HCT116 (cell line): ENCODE measurements at regions not wholly inside any gene's neighbourhood (a gene's known extent, or its start where the extent isn't known, plus 50 kb on each side); places are given as distances from the start of the nearest gene placed in this dataset.

Experiments used
- ATAC-seq: fragments of 200-7000 bp; cut with Tn5 transposase; 2 replicates; pipeline ENCODE4 v1.9.1; 2020; ENCODE audit warnings: mild to moderate bottlenecking, moderate library complexity
- BruUV-seq: library from RNA; stranded (reverse); fragments of 400-500 nt; replicated peaks from 2 replicates; lab custom pipeline; 2021; lab: Mats Ljungman, UMichigan
- CTCF ChIA-PET: fragments of 300-600 bp; sonication (Branson Sonifier 250); formaldehyde crosslinking; loops from one replicate; lab custom pipeline; 2021; ENCODE audit warnings: antibody characterized with exemption; lab: Charles Lee
- POLR2A ChIA-PET: fragments of 300-600, 350-600 bp; sonication (Branson Sonifier 250); formaldehyde crosslinking; loops from one replicate; lab custom pipeline; 2021; ENCODE audit warnings: antibody characterized with exemption; lab: Charles Lee
- RAD21 ChIA-PET, 2 experiments: fragments of 300-600 bp; sonication (Branson Sonifier 250); formaldehyde crosslinking; loops; one replicate each; lab custom pipeline; 2023; ENCODE audit warnings: low total read pairs in 2 of 2; ENCODE audit not compliant: uncharacterized antibody in 2 of 2, unreplicated experiment in 2 of 2, low non-redundant PET in 1 of 2; lab: Charles Lee
- DNase-seq: peaks from one replicate; pipeline ENCODE4 v3.0.0-alpha.2; 2010; ENCODE audit warnings: low read depth, low spot score
- H2AFZ ChIP-seq: fragments of 200-600 bp; shearing (Covaris generic), sonication (generic); 2 replicates; pipeline ENCODE4 v1.6.1; 2017; ENCODE audit warnings: low read depth, mixed run types, mixed read lengths, antibody characterized with exemption, low read length; ENCODE audit not compliant: poor library complexity, severe bottlenecking
- H3K27ac ChIP-seq: 2 replicates; pipeline ENCODE4 v1.5.1; 2012; ENCODE audit warnings: low read depth, low read length
- H3K27me3 ChIP-seq: fragments of 200-600 bp; sonication (generic); 2 replicates; pipeline ENCODE4 v1.6.1; 2016; ENCODE audit warnings: mixed run types, low read length, mixed read lengths; ENCODE audit not compliant: insufficient read depth
- H3K36me3 ChIP-seq, 2 experiments: fragments of 200-500 bp in 1 of 2; fragments of 200-600 bp in 1 of 2; sonication (Bioruptor generic) in 1 of 2; sonication (generic) in 1 of 2; 2 replicates each; pipeline versions ENCODE4 v1.5.1 to v1.6.1; 2014 to 2016; ENCODE audit warnings: low read length in 2 of 2, inconsistent platforms in 1 of 2, mixed read lengths in 1 of 2, mixed run types in 1 of 2; ENCODE audit not compliant: insufficient read depth in 2 of 2, control insufficient read depth in 1 of 2
- H3K4me1 ChIP-seq, 2 experiments: fragments of 200-600 bp in 1 of 2; sonication (generic) in 1 of 2; 2 replicates each; pipeline versions ENCODE4 v1.5.1 to v1.6.1; 2012 to 2017; ENCODE audit warnings: low read length in 2 of 2, inconsistent platforms in 1 of 2, mild to moderate bottlenecking in 1 of 2, mixed read lengths in 1 of 2, mixed run types in 1 of 2, moderate library complexity in 1 of 2; ENCODE audit not compliant: insufficient read depth in 2 of 2, control insufficient read depth in 1 of 2
- H3K4me2 ChIP-seq: fragments of 200-600 bp; sonication (generic); 2 replicates; pipeline ENCODE4 v1.6.1; 2017; ENCODE audit warnings: mixed run types, low read length, mixed read lengths
- H3K4me3 ChIP-seq, 2 experiments: fragments of 200-600 bp in 1 of 2; sonication (generic) in 1 of 2; replicated peaks in 1 of 2; 2 replicates each; pipeline ENCODE4 v1.5.1; 2011 to 2016; ENCODE audit warnings: low read length in 2 of 2, control low read depth in 1 of 2, low read depth in 1 of 2, mild to moderate bottlenecking in 1 of 2, mixed read lengths in 1 of 2, mixed run types in 1 of 2
- H3K79me2 ChIP-seq: fragments of 200-600 bp; sonication (generic); 2 replicates; pipeline ENCODE4 v1.6.1; 2017; ENCODE audit warnings: mild to moderate bottlenecking, mixed run types, low read length, moderate library complexity, mixed read lengths; ENCODE audit not compliant: insufficient read depth
- H3K9ac ChIP-seq: fragments of 200-600 bp; sonication (generic); 2 replicates; pipeline ENCODE4 v1.6.1; 2016; ENCODE audit warnings: low read length, mixed read lengths
- H3K9me2 ChIP-seq: fragments of 200-600 bp; sonication (generic), shearing (Covaris generic); 2 replicates; pipeline ENCODE4 v1.6.1; 2017; ENCODE audit warnings: mixed run types, mild to moderate bottlenecking, moderate library complexity; ENCODE audit not compliant: insufficient read depth
- H3K9me3 ChIP-seq, 2 experiments: fragments of 200-500 bp in 1 of 2; fragments of 200-600 bp in 1 of 2; sonication (Bioruptor generic) in 1 of 2; sonication (generic) in 1 of 2; 2 replicates each; pipeline ENCODE4 v1.6.1; 2014 to 2017; ENCODE audit warnings: low read length in 2 of 2, mixed read lengths in 2 of 2, inconsistent platforms in 1 of 2, low read depth in 1 of 2, mild to moderate bottlenecking in 1 of 2, mixed run types in 1 of 2, moderate library complexity in 1 of 2; ENCODE audit not compliant: control insufficient read depth in 1 of 2, insufficient read depth in 1 of 2
- H4K20me1 ChIP-seq: fragments of 200-600 bp; sonication (generic), shearing (Covaris generic); 2 replicates; pipeline ENCODE4 v1.6.1; 2017; ENCODE audit warnings: mixed run types, mild to moderate bottlenecking, moderate library complexity; ENCODE audit not compliant: insufficient read depth
- CBX3 ChIP-seq: IDR thresholded peaks from 2 replicates; pipeline ENCODE4 v1.6.1; 2012; ENCODE audit warnings: low read depth
- EZH2 ChIP-seq: fragments of 200-600 bp; sonication (generic); IDR thresholded peaks from 2 replicates; pipeline ENCODE4 v1.6.1; 2017; ENCODE audit warnings: antibody characterized with exemption, mixed run types
- FOSL1 ChIP-seq: IDR thresholded peaks from 2 replicates; pipeline ENCODE4 v1.6.1; 2012; ENCODE audit warnings: low read depth
- POLR2A ChIP-seq: IDR thresholded peaks from 2 replicates; pipeline ENCODE4 v1.7.0; 2011; ENCODE audit warnings: borderline replicate concordance; ENCODE audit not compliant: insufficient read depth, insufficient read length; ENCODE audit errors: extremely low read depth
- POLR2AphosphoS5 ChIP-seq: IDR thresholded peaks from 2 replicates; pipeline ENCODE4 v1.6.1; 2011; ENCODE audit warnings: mild to moderate bottlenecking, low read depth, low read length, moderate library complexity
- RAD21 ChIP-seq: IDR thresholded peaks from 2 replicates; pipeline ENCODE4 v1.6.1; 2012; ENCODE audit warnings: low read depth, mild to moderate bottlenecking
- SIN3A ChIP-seq: IDR thresholded peaks from 2 replicates; pipeline ENCODE4 v1.6.1; 2012; ENCODE audit warnings: low read depth
- SP1 ChIP-seq: IDR thresholded peaks from 2 replicates; pipeline ENCODE4 v1.6.1; 2012; ENCODE audit warnings: low read depth
- SRF ChIP-seq: IDR thresholded peaks from 2 replicates; pipeline ENCODE4 v1.6.1; 2012; ENCODE audit warnings: low read depth
- YY1 ChIP-seq: IDR thresholded peaks from 2 replicates; pipeline ENCODE4 v1.6.1; 2011; ENCODE audit warnings: low read length, low read depth, moderate library complexity, mild to moderate bottlenecking; ENCODE audit not compliant: insufficient replicate concordance; ENCODE audit errors: extremely low read depth
- ZFX ChIP-seq: fragments of 450-650 bp; IDR thresholded peaks from 2 replicates; pipeline ENCODE4 v1.6.1; 2017
- intact Hi-C: fragments of 100-400 bp; cut with micrococcal nuclease; formaldehyde crosslinking; loops from 2 replicates; pipeline ENCODE4 v1.10.0; 2022
- TF ChIP-seq, protein P1 (sequence below): IDR thresholded peaks from 2 replicates; pipeline ENCODE4 v1.6.1; 2012
- TF ChIP-seq, protein P2 (sequence below): IDR thresholded peaks from 2 replicates; pipeline ENCODE4 v1.6.1; 2012; ENCODE audit warnings: low read depth
- TF ChIP-seq, protein P3 (sequence below): IDR thresholded peaks from 2 replicates; pipeline ENCODE4 v1.6.1; 2012

DNA sequence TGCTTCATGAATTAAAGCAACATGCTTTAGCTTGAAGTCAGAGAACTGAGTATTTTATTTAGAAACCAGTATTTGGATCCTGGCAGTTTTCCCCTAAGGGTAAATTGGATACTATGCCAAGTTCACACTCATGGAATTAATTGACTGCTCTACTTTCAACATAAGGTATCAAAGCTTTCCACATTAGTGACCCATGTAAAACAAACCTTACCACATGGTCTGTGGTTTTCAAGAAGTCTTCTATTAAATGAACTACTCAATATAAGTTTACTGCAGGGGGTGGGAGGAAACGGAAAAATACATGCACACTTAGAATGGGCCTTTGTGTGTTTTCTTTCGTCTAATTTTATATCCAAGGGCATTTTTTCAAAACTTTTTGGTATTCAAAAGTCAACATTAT lies 232.0 kb upstream of the FBXL7 start:
- no peak for ATAC-seq
- intact Hi-C loops = no loop called here

DNA sequence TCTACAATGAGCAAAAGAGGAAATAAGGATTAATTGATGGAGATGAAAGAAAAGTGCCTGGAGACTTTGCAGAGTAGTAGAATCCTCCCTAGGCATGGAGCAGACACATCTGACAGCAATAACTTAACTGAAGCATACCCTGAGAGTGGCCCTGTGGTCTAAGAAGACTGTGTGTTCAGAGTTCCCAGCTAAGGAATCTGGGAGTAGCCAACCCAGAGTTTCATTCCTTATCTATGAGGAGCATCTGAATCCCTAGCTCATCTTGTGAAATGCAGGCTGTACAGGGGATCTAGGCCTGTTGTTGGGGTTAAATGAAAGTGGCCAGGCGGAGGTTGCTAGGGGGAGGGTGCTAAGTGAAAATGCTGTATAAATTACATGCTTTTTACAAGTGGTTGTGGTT lies 233.1 kb upstream of the FBXL7 start:
- H3K27me3 ChIP-seq = no peaks in the 10 kb centered on the region
- H3K79me2 ChIP-seq = no peaks in the 10 kb centered on the region
- H3K9me3 ChIP-seq = peaks cover 12 to 32% of the 10 kb centered on the region in 2 experiments; a peak in 3 of 4 replicates
- H3K9ac ChIP-seq = no peak overlapping the region
- no peak overlapping the region for H3K27ac ChIP-seq
- H2AFZ ChIP-seq = no peak overlapping the region
- no TSS peak for BruUV-seq
- no peaks in the 10 kb centered on the region for H3K4me1 ChIP-seq
- no peak for ATAC-seq
- TF ChIP-seq YY1 = no peak
- TF ChIP-seq POLR2A = no peak
- no peak for TF ChIP-seq CBX3
- no peak for TF ChIP-seq SRF
- TF ChIP-seq POLR2AphosphoS5 = no peak
- no peak for TF ChIP-seq EZH2
- no peak for TF ChIP-seq ZFX
- TF ChIP-seq FOSL1 = no peak
- no peak for TF ChIP-seq RAD21
- TF ChIP-seq, protein P1, sequence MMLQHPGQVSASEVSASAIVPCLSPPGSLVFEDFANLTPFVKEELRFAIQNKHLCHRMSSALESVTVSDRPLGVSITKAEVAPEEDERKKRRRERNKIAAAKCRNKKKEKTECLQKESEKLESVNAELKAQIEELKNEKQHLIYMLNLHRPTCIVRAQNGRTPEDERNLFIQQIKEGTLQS = no peak
- no peak for TF ChIP-seq SIN3A
- TF ChIP-seq SP1 = no peak
- TF ChIP-seq, protein P2, sequence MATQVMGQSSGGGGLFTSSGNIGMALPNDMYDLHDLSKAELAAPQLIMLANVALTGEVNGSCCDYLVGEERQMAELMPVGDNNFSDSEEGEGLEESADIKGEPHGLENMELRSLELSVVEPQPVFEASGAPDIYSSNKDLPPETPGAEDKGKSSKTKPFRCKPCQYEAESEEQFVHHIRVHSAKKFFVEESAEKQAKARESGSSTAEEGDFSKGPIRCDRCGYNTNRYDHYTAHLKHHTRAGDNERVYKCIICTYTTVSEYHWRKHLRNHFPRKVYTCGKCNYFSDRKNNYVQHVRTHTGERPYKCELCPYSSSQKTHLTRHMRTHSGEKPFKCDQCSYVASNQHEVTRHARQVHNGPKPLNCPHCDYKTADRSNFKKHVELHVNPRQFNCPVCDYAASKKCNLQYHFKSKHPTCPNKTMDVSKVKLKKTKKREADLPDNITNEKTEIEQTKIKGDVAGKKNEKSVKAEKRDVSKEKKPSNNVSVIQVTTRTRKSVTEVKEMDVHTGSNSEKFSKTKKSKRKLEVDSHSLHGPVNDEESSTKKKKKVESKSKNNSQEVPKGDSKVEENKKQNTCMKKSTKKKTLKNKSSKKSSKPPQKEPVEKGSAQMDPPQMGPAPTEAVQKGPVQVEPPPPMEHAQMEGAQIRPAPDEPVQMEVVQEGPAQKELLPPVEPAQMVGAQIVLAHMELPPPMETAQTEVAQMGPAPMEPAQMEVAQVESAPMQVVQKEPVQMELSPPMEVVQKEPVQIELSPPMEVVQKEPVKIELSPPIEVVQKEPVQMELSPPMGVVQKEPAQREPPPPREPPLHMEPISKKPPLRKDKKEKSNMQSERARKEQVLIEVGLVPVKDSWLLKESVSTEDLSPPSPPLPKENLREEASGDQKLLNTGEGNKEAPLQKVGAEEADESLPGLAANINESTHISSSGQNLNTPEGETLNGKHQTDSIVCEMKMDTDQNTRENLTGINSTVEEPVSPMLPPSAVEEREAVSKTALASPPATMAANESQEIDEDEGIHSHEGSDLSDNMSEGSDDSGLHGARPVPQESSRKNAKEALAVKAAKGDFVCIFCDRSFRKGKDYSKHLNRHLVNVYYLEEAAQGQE = no peak
- H3K9me2 ChIP-seq = no peaks in the 10 kb centered on the region
- no peak for DNase-seq
- ChIA-PET RAD21 (no interaction called here), POLR2A (no interaction called here), CTCF (no interaction called here)
- H3K4me3 ChIP-seq = no peak overlapping the region
- H4K20me1 ChIP-seq = no peaks in the 10 kb centered on the region
- no peak overlapping the region for H3K4me2 ChIP-seq
- H3K36me3 ChIP-seq = no peaks in the 10 kb centered on the region
- intact Hi-C loops = no loop called here

More for the DNA sequence above, 232.0 kb upstream of the FBXL7 start:
- TF ChIP-seq, protein P3, sequence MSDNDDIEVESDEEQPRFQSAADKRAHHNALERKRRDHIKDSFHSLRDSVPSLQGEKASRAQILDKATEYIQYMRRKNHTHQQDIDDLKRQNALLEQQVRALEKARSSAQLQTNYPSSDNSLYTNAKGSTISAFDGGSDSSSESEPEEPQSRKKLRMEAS = no peak
- BruUV-seq = no TSS peak
- ChIA-PET CTCF (no interaction called here), POLR2A (no interaction called here), RAD21 (no interaction called here)
- Histone ChIP-seq H3K79me2 (no peaks in the 10 kb centered on the region), H3K36me3 (no peaks in the 10 kb centered on the region), H3K27me3 (no peaks in the 10 kb centered on the region), H3K9ac (no peak overlapping the region), H2AFZ (no peak overlapping the region), H3K9me3 (peaks cover 12 to 32% of the 10 kb centered on the region in 2 experiments; a peak in 3 of 4 replicates), H3K4me2 (no peak overlapping the region), H3K9me2 (no peaks in the 10 kb centered on the region), H3K27ac (no peak overlapping the region), H3K4me1 (no peaks in the 10 kb centered on the region), H3K4me3 (no peak overlapping the region), H4K20me1 (no peaks in the 10 kb centered on the region)
- DNase-seq = no peak
